Duodenal mucosa (tissue), 2 donors: ENCODE measurements at regions not wholly inside any gene's neighbourhood (a gene's known extent, or its start where the extent isn't known, plus 50 kb on each side); places are given as distances from the start of the nearest gene placed in this dataset.

Experiments used
- H3K27ac ChIP-seq: one replicate; pipeline ENCODE4 v1.7.0; 2013; ENCODE audit warnings: low read depth, low read length
- H3K27me3 ChIP-seq, 2 donors: one replicate each; pipeline ENCODE4 v1.7.0; 2013; ENCODE audit warnings: low read length in 2 of 2, control low read depth in 1 of 2; ENCODE audit not compliant: insufficient read depth in 2 of 2, control insufficient read depth in 1 of 2
- H3K36me3 ChIP-seq, 2 donors: one replicate each; pipeline ENCODE4 v1.7.0; 2013; ENCODE audit warnings: low read length in 2 of 2, control low read depth in 1 of 2; ENCODE audit not compliant: insufficient read depth in 2 of 2, control insufficient read depth in 1 of 2
- H3K4me1 ChIP-seq, 2 donors: one replicate each; pipeline ENCODE4 v1.7.0; 2013; ENCODE audit warnings: low read length in 2 of 2, control low read depth in 1 of 2; ENCODE audit not compliant: insufficient read depth in 2 of 2, control insufficient read depth in 1 of 2
- H3K4me3 ChIP-seq, 2 donors: one replicate each; pipeline ENCODE4 v1.7.0; 2013; ENCODE audit warnings: low read length in 2 of 2, low read depth in 1 of 2
- H3K9ac ChIP-seq, 2 donors: one replicate each; pipeline ENCODE4 v1.7.0; 2013; ENCODE audit warnings: low read length in 2 of 2, low read depth in 1 of 2
- H3K9me3 ChIP-seq, 2 donors: one replicate each; pipeline ENCODE4 v1.7.0; 2013; ENCODE audit warnings: low read length in 2 of 2, control low read depth in 1 of 2; ENCODE audit not compliant: control insufficient read depth in 1 of 2

GRCh38 chr3:144665567-144666053 is 694.0 kb downstream of the DIPK2A start:
- no peak overlapping the region for H3K9ac ChIP-seq
- peaks cover 0 to 3% of the 10 kb centered on the region in 2 donors for H3K9me3 ChIP-seq
- H3K27ac ChIP-seq, result no peak overlapping the region
- no peak overlapping the region for H3K4me3 ChIP-seq
- no peaks in the 10 kb centered on the region for H3K4me1 ChIP-seq
- H3K36me3 ChIP-seq, result no peaks in the 10 kb centered on the region
- H3K27me3 ChIP-seq, result no peaks in the 10 kb centered on the region

DNA sequence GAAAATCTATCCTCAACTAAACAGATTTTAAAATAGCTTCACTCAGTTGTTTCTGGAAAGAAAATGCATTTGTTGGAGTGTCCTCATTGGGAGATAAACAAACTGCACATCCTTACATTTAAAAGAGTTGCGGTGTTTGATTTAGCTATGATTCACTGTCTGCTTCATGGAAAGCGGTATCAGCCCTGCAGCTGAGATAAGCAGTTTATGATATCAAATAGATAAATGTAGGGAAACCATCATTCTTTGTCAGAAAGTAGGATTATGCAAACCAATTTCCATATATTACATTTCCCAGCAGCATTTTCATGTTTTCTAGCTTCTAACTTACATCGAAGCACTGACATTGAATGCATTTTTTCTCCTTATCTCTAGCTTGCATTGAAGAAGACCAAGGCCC is 698.9 kb downstream of the DIPK2A start:
- no peaks in the 10 kb centered on the region for H3K27me3 ChIP-seq
- no peaks in the 10 kb centered on the region for H3K4me1 ChIP-seq
- no peak overlapping the region for H3K27ac ChIP-seq
- H3K36me3 ChIP-seq, result no peaks in the 10 kb centered on the region
- no peak overlapping the region for H3K4me3 ChIP-seq
- no peak overlapping the region for H3K9ac ChIP-seq
- peaks cover 0 to under 1% of the 10 kb centered on the region in 2 donors for H3K9me3 ChIP-seq

DNA sequence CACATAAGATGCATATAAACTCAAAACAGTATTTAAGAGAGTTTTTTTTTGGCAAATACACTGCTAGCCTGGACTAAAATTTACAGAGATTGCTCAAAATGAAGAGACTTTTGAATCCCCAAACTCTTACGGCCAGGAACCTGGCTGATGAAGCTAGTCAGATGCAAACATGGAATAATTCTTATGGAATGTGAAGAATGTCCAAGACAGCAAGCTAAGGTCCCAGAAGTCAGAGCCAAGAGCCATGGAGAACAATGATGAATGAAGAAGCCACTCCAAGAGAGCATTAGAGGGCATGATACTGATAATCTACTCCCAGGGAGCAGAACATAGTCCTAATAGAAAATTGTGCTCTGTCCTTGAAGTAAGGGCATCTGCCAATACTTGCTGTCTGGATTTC is 705.5 kb downstream of the DIPK2A start:
- H3K27me3 ChIP-seq, result no peaks in the 10 kb centered on the region
- no peak overlapping the region for H3K4me3 ChIP-seq
- H3K9me3 ChIP-seq, result no peaks in the 10 kb centered on the region
- H3K27ac ChIP-seq, result no peak overlapping the region
- no peak overlapping the region for H3K9ac ChIP-seq
- no peaks in the 10 kb centered on the region for H3K36me3 ChIP-seq
- H3K4me1 ChIP-seq, result no peaks in the 10 kb centered on the region

GRCh38 chr3:144683065-144683464 is 711.4 kb downstream of the DIPK2A start:
- no peaks in the 10 kb centered on the region for H3K9me3 ChIP-seq
- H3K36me3 ChIP-seq, result no peaks in the 10 kb centered on the region
- no peaks in the 10 kb centered on the region for H3K4me1 ChIP-seq
- H3K27me3 ChIP-seq, result no peaks in the 10 kb centered on the region
- H3K9ac ChIP-seq, result no peak overlapping the region
- no peak overlapping the region for H3K4me3 ChIP-seq
- no peak overlapping the region for H3K27ac ChIP-seq

GRCh38 chr3:144687862-144688261 is 716.2 kb downstream of the DIPK2A start:
- no peak overlapping the region for H3K27ac ChIP-seq
- no peaks in the 10 kb centered on the region for H3K27me3 ChIP-seq
- no peaks in the 10 kb centered on the region for H3K9me3 ChIP-seq
- H3K9ac ChIP-seq, result no peak overlapping the region
- no peaks in the 10 kb centered on the region for H3K36me3 ChIP-seq
- no peak overlapping the region for H3K4me3 ChIP-seq
- no peaks in the 10 kb centered on the region for H3K4me1 ChIP-seq

DNA sequence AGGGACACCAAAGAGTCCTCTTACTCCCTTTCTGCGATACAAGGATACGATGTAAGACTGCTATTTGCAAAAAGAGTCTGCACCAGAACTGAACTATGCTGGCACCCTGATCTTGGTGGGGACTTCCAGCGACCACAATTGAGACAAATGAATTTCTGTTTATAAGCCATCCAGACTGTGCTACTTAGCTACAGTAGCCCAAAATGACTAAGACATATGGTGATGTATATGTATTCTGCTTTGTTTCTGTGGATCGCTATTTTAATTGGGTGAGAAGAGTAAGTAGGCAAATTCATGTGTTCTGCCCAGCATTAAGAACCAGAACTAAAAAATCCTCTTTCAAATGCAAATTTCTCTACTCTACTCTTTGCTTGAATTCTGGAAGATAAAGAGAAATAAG is 720.9 kb downstream of the DIPK2A start:
- H3K27me3 ChIP-seq, result no peaks in the 10 kb centered on the region
- H3K27ac ChIP-seq, result no peak overlapping the region
- H3K9me3 ChIP-seq, result no peaks in the 10 kb centered on the region
- no peaks in the 10 kb centered on the region for H3K4me1 ChIP-seq
- no peaks in the 10 kb centered on the region for H3K36me3 ChIP-seq
- H3K9ac ChIP-seq, result no peak overlapping the region
- H3K4me3 ChIP-seq, result no peak overlapping the region

- no peaks in the 10 kb centered on the region for H3K9me3 ChIP-seq
- no peak overlapping the region for H3K27ac ChIP-seq
- no peak overlapping the region for H3K9ac ChIP-seq
- no peaks in the 10 kb centered on the region for H3K4me1 ChIP-seq
- no peaks in the 10 kb centered on the region for H3K36me3 ChIP-seq
- H3K27me3 ChIP-seq, result no peaks in the 10 kb centered on the region
- H3K4me3 ChIP-seq, result no peak overlapping the region
These were observed 736.8 kb downstream of the DIPK2A start for GRCh38 chr3:144708437-144708836.

DNA sequence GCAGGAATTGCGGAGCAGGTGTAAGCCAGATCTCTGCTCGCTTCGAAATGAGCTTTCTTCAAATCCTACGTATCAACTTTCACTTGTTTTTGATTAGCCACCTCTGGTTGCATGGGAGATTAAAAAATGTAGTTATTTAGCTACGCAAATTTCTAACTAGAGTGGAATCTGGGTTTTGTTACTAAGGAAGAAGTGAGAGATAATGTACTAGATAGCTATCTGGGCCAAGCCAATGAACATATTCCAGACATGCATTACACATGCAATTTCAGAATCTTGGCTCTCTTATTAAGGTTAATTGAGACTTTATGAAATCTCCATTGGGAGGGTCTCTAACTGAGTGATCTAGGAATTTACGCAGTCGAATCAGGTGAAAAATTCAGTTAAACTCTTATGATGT is 765.7 kb downstream of the DIPK2A start:
- Histone ChIP-seq H3K27ac (no peak overlapping the region), H3K36me3 (no peaks in the 10 kb centered on the region), H3K9ac (no peak overlapping the region), H3K27me3 (no peaks in the 10 kb centered on the region), H3K9me3 (no peaks in the 10 kb centered on the region), H3K4me3 (no peak overlapping the region), H3K4me1 (no peaks in the 10 kb centered on the region)

DNA sequence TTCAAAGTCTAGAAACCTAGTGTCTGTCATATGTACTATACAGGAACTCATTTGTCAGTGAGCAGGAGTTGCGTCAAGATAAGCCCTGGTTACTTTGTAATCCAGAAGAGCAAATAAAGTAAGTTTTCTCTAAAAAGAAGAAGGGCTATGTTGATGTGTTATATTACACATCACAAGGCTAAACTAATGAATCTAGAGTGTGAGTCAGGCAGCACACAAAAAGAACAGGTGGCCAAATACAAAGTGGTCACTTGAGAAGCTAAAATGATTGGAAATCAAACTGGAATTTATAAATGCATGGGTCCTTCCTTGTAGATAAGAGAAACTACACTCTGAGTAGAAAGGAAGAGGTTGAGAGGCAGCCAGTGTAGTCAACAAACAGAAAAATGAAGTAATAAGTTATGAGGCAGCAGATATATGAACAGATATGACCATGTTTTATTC is 771.6 kb downstream of the DIPK2A start:
- no peaks in the 10 kb centered on the region for H3K4me1 ChIP-seq
- no peaks in the 10 kb centered on the region for H3K9me3 ChIP-seq
- no peak overlapping the region for H3K9ac ChIP-seq
- H3K27ac ChIP-seq, result no peak overlapping the region
- no peak overlapping the region for H3K4me3 ChIP-seq
- no peaks in the 10 kb centered on the region for H3K27me3 ChIP-seq
- H3K36me3 ChIP-seq, result no peaks in the 10 kb centered on the region

- H3K36me3 ChIP-seq, result no peaks in the 10 kb centered on the region
- no peaks in the 10 kb centered on the region for H3K27me3 ChIP-seq
- H3K27ac ChIP-seq, result no peak overlapping the region
- no peak overlapping the region for H3K9ac ChIP-seq
- no peaks in the 10 kb centered on the region for H3K9me3 ChIP-seq
- H3K4me3 ChIP-seq, result no peak overlapping the region
- no peaks in the 10 kb centered on the region for H3K4me1 ChIP-seq
These were observed 772.9 kb downstream of the DIPK2A start for GRCh38 chr3:144744473-144744872.

GRCh38 chr3:144746631-144747030 is 775.0 kb downstream of the DIPK2A start:
- Histone ChIP-seq H3K27me3 (no peaks in the 10 kb centered on the region), H3K4me3 (no peak overlapping the region), H3K4me1 (no peaks in the 10 kb centered on the region), H3K27ac (no peak overlapping the region), H3K9me3 (no peaks in the 10 kb centered on the region), H3K9ac (no peak overlapping the region), H3K36me3 (no peaks in the 10 kb centered on the region)
